Smooth muscle cell (in vitro differentiated cells): ENCODE measurements at regions not wholly inside any gene's neighbourhood (a gene's known extent, or its start where the extent isn't known, plus 50 kb on each side); places are given as distances from the start of the nearest gene placed in this dataset.

Source experiments
- DNase-seq: peaks from one replicate; lab custom pipeline; 2025; ENCODE audit not compliant: unreplicated experiment; lab: John Stamatoyannopoulos, UW
- H2AFZ ChIP-seq: fragments of 200-600 bp; sonication (generic); 2 replicates; pipeline ENCODE4 v1.6.0; 2016; ENCODE audit warnings: antibody characterized with exemption, low read depth, mild to moderate bottlenecking
- H3F3A ChIP-seq: fragments of 200-600 bp; sonication (generic); 2 replicates; pipeline ENCODE4 v1.6.0; 2017; ENCODE audit warnings: antibody characterized with exemption, low read depth
- H3K27ac ChIP-seq: fragments of 200-600 bp; sonication (generic); 2 replicates; pipeline ENCODE4 v1.5.1; 2016; ENCODE audit warnings: low read depth, mild to moderate bottlenecking
- H3K27me3 ChIP-seq: fragments of 200-600 bp; sonication (generic); 2 replicates; pipeline ENCODE4 v1.6.1; 2016; ENCODE audit warnings: low read depth, mild to moderate bottlenecking
- H3K36me3 ChIP-seq: fragments of 200-600 bp; sonication (generic); 2 replicates; pipeline ENCODE4 v1.5.1; 2016; ENCODE audit warnings: low read depth
- H3K4me1 ChIP-seq: fragments of 200-600 bp; sonication (generic); 2 replicates; pipeline ENCODE4 v1.5.1; 2016; ENCODE audit warnings: low read depth
- H3K4me2 ChIP-seq: fragments of 200-600 bp; sonication (generic); 2 replicates; pipeline ENCODE4 v1.6.0; 2016; ENCODE audit warnings: mild to moderate bottlenecking
- H3K4me3 ChIP-seq: fragments of 200-600 bp; sonication (generic); 2 replicates; pipeline ENCODE4 v1.5.1; 2016; ENCODE audit warnings: mild to moderate bottlenecking
- H3K79me2 ChIP-seq: fragments of 200-600 bp; sonication (generic); 2 replicates; pipeline ENCODE4 v1.6.0; 2016; ENCODE audit warnings: low read depth, mild to moderate bottlenecking
- H3K9ac ChIP-seq: fragments of 200-600 bp; sonication (generic); 2 replicates; pipeline ENCODE4 v1.6.0; 2016; ENCODE audit warnings: low read depth
- H3K9me3 ChIP-seq: fragments of 200-600 bp; sonication (generic); replicated peaks from 2 replicates; pipeline ENCODE4 v1.5.1; 2016; ENCODE audit warnings: low read depth
- H4K20me1 ChIP-seq: fragments of 200-600 bp; sonication (generic); 2 replicates; pipeline ENCODE4 v1.6.0; 2016; ENCODE audit warnings: low read depth
- WGBS: methylation state at CpG from one replicate; pipeline ENCODE4 v1.1.7; 2016; ENCODE audit warnings: low lambda C conversion rate; 5-methylcytosine and 5-hydroxymethylcytosine counted together
- TF ChIP-seq, protein P1 (sequence below): fragments of 200-600 bp; sonication (generic); IDR thresholded peaks from 2 replicates; pipeline ENCODE4 v1.5.1; 2017; ENCODE audit warnings: borderline replicate concordance, mild to moderate bottlenecking, antibody characterized with exemption; ENCODE audit not compliant: insufficient read depth, poor library complexity, severe bottlenecking

- H3K27ac ChIP-seq, result no peak overlapping the region
- H2AFZ ChIP-seq, result no peak overlapping the region
- H3K4me1 ChIP-seq, result no peaks in the 10 kb centered on the region
- DNase-seq, result no peak
- WGBS, result 96% methylated on average over 5 of the region's 5 CpGs
- H3K4me3 ChIP-seq, result no peak overlapping the region
- H3K4me2 ChIP-seq, result no peak overlapping the region
- H3K79me2 ChIP-seq, result no peaks in the 10 kb centered on the region
- H3F3A ChIP-seq, result no peaks in the 10 kb centered on the region
- H3K9ac ChIP-seq, result no peak overlapping the region
- H4K20me1 ChIP-seq, result no peaks in the 10 kb centered on the region
- H3K9me3 ChIP-seq, result no peaks in the 10 kb centered on the region
- H3K36me3 ChIP-seq, result no peaks in the 10 kb centered on the region
- TF ChIP-seq, protein P1, sequence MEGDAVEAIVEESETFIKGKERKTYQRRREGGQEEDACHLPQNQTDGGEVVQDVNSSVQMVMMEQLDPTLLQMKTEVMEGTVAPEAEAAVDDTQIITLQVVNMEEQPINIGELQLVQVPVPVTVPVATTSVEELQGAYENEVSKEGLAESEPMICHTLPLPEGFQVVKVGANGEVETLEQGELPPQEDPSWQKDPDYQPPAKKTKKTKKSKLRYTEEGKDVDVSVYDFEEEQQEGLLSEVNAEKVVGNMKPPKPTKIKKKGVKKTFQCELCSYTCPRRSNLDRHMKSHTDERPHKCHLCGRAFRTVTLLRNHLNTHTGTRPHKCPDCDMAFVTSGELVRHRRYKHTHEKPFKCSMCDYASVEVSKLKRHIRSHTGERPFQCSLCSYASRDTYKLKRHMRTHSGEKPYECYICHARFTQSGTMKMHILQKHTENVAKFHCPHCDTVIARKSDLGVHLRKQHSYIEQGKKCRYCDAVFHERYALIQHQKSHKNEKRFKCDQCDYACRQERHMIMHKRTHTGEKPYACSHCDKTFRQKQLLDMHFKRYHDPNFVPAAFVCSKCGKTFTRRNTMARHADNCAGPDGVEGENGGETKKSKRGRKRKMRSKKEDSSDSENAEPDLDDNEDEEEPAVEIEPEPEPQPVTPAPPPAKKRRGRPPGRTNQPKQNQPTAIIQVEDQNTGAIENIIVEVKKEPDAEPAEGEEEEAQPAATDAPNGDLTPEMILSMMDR, result no peak
- no peaks in the 10 kb centered on the region for H3K27me3 ChIP-seq
Observed at GRCh38 chrX:40202456-40202855, 104.7 kb upstream of the BCOR start.

- TF ChIP-seq, protein P1, result no peak
- DNase-seq, result no peak
- Histone ChIP-seq H2AFZ (no peak overlapping the region), H3K36me3 (no peaks in the 10 kb centered on the region), H3K4me1 (no peaks in the 10 kb centered on the region), H3K79me2 (no peaks in the 10 kb centered on the region), H3K4me2 (no peak overlapping the region), H3K4me3 (no peak overlapping the region), H3K27me3 (no peaks in the 10 kb centered on the region), H3K27ac (no peak overlapping the region), H3K9me3 (no peaks in the 10 kb centered on the region), H3F3A (no peaks in the 10 kb centered on the region), H4K20me1 (no peaks in the 10 kb centered on the region), H3K9ac (no peak overlapping the region)
- WGBS, result 88% methylated on average over 3 of the region's 3 CpGs
Observed at GRCh38 chrX:40201329-40201885, 103.6 kb upstream of the BCOR start.

GRCh38 chrX:40199704-40200103 lies 101.9 kb upstream of the BCOR start:
- no peaks in the 10 kb centered on the region for H3K79me2 ChIP-seq
- H4K20me1 ChIP-seq, result no peaks in the 10 kb centered on the region
- no peak overlapping the region for H3K4me3 ChIP-seq
- TF ChIP-seq, protein P1, result no peak
- H2AFZ ChIP-seq, result no peak overlapping the region
- H3K27ac ChIP-seq, result no peak overlapping the region
- no peak for DNase-seq
- WGBS, result 86% methylated on average over 7 of the region's 7 CpGs
- H3K27me3 ChIP-seq, result no peaks in the 10 kb centered on the region
- H3K4me2 ChIP-seq, result no peak overlapping the region
- no peak overlapping the region for H3K9ac ChIP-seq
- no peaks in the 10 kb centered on the region for H3K9me3 ChIP-seq
- H3F3A ChIP-seq, result no peaks in the 10 kb centered on the region
- H3K4me1 ChIP-seq, result no peaks in the 10 kb centered on the region
- H3K36me3 ChIP-seq, result no peaks in the 10 kb centered on the region

DNA sequence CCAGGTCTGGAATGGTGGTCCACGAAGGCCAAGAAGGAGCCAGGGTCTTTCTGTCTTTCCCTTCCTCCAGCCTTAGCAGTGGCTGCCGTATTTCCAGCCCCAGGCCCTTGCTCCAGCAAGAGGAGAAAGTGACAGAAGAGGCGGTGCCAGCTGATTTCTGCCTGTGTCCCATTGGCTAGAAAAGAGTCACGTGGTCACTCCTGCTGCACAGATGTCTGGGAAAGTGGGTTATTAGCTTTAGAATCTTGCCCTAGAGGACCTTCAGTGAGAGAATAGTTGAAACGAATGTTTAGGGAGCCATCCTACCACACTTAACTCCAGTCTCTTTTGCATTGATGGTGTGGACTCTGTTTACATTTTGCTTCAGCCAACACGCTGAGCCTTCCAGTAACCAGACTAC lies 99.3 kb upstream of the BCOR start:
- Histone ChIP-seq H3K4me2 (no peak overlapping the region), H3K4me1 (no peaks in the 10 kb centered on the region), H2AFZ (no peak overlapping the region), H3K4me3 (no peak overlapping the region), H3K79me2 (no peaks in the 10 kb centered on the region), H3F3A (no peaks in the 10 kb centered on the region), H3K27me3 (no peaks in the 10 kb centered on the region), H3K9ac (no peak overlapping the region), H3K27ac (no peak overlapping the region), H3K36me3 (no peaks in the 10 kb centered on the region), H3K9me3 (no peaks in the 10 kb centered on the region), H4K20me1 (no peaks in the 10 kb centered on the region)
- TF ChIP-seq, protein P1, result no peak
- DNase-seq, result no peak
- WGBS, result 86% methylated on average over 6 of the region's 6 CpGs
